GM12873 (cell line): ENCODE measurements at regions not wholly inside any gene's neighbourhood (a gene's known extent, or its start where the extent isn't known, plus 50 kb on each side); places are given as distances from the start of the nearest gene placed in this dataset.

Source experiments
- TF ChIP-seq, protein P1 (sequence below): IDR thresholded peaks from 2 replicates; pipeline ENCODE4 v1.5.1; 2012; ENCODE audit warnings: low read depth, mild to moderate bottlenecking, moderate library complexity, low read length, control low read depth; ENCODE audit not compliant: insufficient read depth; ENCODE audit errors: missing control alignments

DNA sequence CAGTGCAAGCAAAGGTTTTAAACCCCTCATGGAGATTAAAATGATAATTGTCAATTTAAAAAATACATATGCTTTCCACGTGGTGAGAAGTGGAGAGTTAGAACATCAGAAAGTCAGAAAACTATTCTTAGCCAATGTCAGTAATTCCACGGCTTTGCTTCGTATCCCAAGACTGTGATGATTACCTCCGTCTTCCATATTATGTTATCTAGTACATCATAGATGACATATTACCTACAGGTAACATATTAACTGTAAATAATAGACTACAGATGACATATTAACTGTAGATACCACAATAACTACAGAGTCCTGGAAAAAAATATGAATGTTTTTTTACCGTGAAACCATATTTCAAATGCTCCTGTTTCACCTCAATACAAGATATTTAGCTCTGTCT, 579.4 kb upstream of the PFKP start:
- TF ChIP-seq, protein P1, sequence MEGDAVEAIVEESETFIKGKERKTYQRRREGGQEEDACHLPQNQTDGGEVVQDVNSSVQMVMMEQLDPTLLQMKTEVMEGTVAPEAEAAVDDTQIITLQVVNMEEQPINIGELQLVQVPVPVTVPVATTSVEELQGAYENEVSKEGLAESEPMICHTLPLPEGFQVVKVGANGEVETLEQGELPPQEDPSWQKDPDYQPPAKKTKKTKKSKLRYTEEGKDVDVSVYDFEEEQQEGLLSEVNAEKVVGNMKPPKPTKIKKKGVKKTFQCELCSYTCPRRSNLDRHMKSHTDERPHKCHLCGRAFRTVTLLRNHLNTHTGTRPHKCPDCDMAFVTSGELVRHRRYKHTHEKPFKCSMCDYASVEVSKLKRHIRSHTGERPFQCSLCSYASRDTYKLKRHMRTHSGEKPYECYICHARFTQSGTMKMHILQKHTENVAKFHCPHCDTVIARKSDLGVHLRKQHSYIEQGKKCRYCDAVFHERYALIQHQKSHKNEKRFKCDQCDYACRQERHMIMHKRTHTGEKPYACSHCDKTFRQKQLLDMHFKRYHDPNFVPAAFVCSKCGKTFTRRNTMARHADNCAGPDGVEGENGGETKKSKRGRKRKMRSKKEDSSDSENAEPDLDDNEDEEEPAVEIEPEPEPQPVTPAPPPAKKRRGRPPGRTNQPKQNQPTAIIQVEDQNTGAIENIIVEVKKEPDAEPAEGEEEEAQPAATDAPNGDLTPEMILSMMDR: no peak

DNA sequence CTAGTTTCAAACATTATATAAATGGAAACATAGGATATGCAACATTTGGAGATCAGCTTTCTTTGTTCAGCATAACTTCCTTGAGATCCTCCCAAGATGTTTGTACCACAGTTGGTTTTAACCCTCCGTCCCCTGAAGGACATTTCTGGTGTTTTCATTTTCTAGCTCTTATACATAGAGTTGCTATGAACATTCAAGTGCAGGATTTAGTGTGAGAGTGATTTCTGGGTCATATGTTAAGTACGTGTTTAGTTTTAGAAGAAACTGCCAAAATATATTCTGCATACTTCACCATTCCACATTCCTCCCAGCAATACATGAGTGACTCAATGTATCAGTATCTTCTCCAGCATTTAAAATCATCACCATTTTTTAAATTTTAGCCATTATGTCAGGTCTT, 588.7 kb upstream of the PFKP start:
- TF ChIP-seq, protein P1: no peak

DNA sequence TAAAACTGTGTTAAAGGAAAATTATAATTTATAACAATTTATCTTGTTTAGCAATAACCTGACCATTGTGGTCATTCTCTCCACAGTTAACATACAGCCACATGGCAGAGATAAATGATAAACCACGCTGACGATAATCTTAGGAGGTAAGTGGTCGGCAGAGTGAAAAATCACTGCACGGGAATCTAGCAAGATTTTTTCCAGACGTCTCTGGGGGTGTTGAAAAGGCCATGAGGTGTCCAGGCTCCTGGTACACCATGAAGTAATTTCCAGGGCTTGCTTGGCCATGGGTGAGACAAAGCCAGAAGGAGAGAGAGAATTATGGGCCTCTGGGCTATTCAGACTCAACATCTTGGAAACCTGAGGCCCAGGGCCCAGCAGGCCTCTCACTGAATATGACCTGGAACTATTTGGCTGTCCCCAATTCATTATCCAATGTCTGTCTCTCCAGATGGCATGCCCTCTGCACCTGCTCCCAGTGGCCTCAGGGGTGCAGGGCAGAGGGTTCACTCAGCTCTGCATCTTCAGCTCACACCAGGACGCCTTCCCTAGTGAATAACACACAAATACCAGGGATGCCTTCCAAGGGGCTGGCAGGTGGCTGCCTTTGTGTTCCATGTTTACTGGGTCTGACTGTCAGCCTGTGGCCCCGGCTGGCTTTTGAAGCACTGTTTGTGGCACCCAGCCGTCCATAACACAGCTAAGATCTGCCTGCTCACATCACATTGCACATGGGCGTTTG, 590.4 kb upstream of the PFKP start:
- TF ChIP-seq, protein P1: no peak

DNA sequence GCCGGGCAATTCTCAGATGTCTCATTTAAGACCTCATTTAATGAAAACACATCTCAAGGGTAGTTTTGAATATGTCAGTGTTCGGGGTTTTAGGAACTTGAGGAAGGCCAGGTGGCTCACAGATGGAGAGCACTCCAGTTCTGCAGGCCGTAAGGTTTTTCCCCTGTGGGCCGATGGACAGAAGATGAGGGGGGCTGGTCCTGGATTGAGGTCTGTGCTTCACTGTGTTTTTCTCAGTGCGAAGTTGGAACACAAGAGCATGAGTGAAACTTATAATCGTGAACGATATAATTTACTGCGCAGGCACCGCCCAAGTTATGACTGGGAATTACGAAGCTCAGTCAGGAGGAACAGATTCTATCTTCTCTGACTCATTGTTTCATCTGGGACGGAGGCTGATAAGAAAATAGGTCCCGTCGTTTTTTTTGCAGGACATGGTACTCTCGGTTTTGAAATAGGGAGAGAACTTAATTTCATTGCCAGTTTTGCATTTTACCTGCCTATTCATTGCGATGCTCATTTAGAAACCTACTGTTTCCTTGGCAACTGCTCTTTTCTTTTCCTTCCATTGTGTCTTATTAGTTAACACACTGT, 591.0 kb upstream of the PFKP start:
- TF ChIP-seq, protein P1: no peak

DNA sequence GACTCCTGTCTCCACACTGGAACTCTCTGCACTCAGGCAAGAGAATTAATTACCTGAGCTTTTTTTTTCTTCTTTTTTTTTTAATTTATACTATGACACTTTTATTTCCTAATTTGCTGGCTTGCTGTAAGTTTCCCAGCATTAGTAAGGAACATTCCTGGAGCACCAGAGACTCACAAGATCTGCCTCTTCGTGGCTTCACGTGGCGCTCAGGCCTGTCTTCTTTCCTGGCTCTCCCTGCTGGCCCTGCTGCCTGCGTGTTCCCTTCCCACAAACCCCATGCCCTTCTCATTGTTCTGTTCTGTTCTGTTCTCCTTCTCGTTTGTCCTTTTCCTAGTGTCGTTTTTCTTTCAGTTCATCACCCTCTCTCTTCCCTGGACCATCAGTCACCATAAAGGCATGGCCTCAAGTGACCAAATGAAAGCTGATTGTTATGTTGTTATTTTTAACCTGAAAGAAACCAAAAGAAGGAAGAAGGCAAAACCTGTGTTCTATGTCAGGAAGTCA, 591.6 kb upstream of the PFKP start:
- TF ChIP-seq, protein P1: no peak

DNA sequence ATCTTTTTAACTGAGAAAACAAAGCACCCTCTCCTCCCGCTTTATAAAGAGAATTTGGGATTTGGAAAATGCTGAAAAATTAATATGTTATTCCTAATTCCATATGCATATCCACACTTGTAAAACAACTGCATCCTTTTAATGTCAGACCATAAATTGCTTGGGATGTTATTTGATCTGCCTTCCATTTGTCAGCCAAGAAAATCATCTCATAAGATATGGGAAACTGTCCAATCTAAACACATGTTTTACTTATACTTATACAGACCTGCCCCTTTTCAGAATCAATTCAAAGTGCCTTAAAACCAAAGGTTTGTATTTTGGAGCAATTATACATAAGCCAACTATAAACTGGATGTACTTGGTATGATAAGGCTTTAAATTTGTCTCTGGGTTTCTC, 595.5 kb upstream of the PFKP start:
- TF ChIP-seq, protein P1: no peak

DNA sequence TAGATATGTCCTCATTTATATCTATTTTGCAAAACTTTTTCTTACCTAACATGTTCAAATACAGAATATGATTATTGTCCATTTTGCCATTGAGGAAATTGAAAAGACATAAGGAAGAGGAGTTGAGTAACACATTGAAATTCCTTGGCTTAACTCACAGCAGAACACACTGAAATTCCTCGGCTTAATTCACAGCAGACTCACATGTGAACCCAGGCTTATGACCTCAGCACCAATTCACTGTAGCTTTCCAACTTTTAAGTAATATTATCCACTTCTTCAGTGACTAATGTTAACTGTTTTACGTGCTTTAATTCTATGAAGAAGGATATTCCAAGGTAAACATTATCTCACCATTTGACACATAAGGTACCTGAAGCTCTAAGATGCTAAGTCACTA, 597.5 kb upstream of the PFKP start:
- TF ChIP-seq, protein P1: no peak
